ENCODE measurements at regions not wholly inside any gene's neighbourhood (a gene's known extent, or its start where the extent isn't known, plus 50 kb on each side); places are given as distances from the start of the nearest gene placed in this dataset.

- H3K9me1 ChIP-seq (ENCODE audit: control insufficient read depth, extremely low read depth, insufficient read depth, low read length), result no peaks in the 10 kb centered on the region
- H2AFZ ChIP-seq (ENCODE audit: control insufficient read depth, low read length), result no peak overlapping the region
- H3K27ac ChIP-seq (ENCODE audit: control insufficient read depth, insufficient read depth, low read length), result no peak overlapping the region
- H3K9me3 ChIP-seq (ENCODE audit: control insufficient read depth, low read depth, low read length), result peaks cover 2% of the 10 kb centered on the region
- TF ChIP-seq EZH2 (IDR thresholded peaks at IDR 0.05; ENCODE audit: low read length) (no peak), CTCF (optimal IDR thresholded peaks at IDR 0.05 in 1 of 3, IDR thresholded peaks at IDR 0.05 in 1 of 3, conservative IDR thresholded peaks at IDR 0.05 in 1 of 3; ENCODE audit: extremely low read depth in 1 of 3, insufficient read depth in 2 of 3, low read length in 3 of 3) (no peak)
- no peak for DNase-seq (ENCODE audit: low read depth, low spot score)
- no peak overlapping the region for H3K4me2 ChIP-seq (ENCODE audit: control insufficient read depth, extremely low read depth, insufficient read depth, low read depth, low read length)
- dilution Hi-C loops (cut with MboI; ENCODE audit: extremely low pct_ligation_motif_present, low sequenced_read_pairs), result no loop called here
- no peaks in the 10 kb centered on the region for H3K4me1 ChIP-seq (ENCODE audit: control insufficient read depth, extremely low read depth, insufficient read depth, low read length)
- no peak overlapping the region for H3K4me3 ChIP-seq (ENCODE audit: control insufficient read depth in 2 of 3, extremely low read depth in 1 of 3, insufficient read depth in 2 of 3, low read depth in 1 of 3, low read length in 3 of 3)
- no peaks in the 10 kb centered on the region for H3K27me3 ChIP-seq (ENCODE audit: control insufficient read depth, extremely low read depth, insufficient read depth, low read length)
- no peaks in the 10 kb centered on the region for H3K79me2 ChIP-seq (ENCODE audit: control insufficient read depth, insufficient read depth, low read length)
- FAIRE-seq, result no peak
- no peaks in the 10 kb centered on the region for H3K36me3 ChIP-seq (ENCODE audit: control insufficient read depth in 2 of 2, extremely low read depth in 1 of 2, insufficient read depth in 2 of 2, low read length in 2 of 2)
- H3K9ac ChIP-seq (ENCODE audit: control insufficient read depth, extremely low read depth, insufficient read depth, low read length), result no peak overlapping the region
- H4K20me1 ChIP-seq (ENCODE audit: control insufficient read depth, extremely low read depth, insufficient read depth, low read length), result no peaks in the 10 kb centered on the region
Measured at GRCh38 chr7:125828153-125828700, 898.6 kb upstream of the POT1 start.

- dilution Hi-C loops (cut with MboI; ENCODE audit: extremely low pct_ligation_motif_present, low sequenced_read_pairs), result no loop called here
- FAIRE-seq (no peak), DNase-seq (ENCODE audit: low read depth, low spot score) (no peak)
Measured at GRCh38 chr7:125823538-125823937, 893.9 kb upstream of the POT1 start.

More at GRCh38 chr7:125823538-125823937, 893.9 kb upstream of the POT1 start:
- no peaks in the 10 kb centered on the region for H3K79me2 ChIP-seq (ENCODE audit: control insufficient read depth, insufficient read depth, low read length)
- H2AFZ ChIP-seq (ENCODE audit: control insufficient read depth, low read length), result no peak overlapping the region
- H3K4me1 ChIP-seq (ENCODE audit: control insufficient read depth, extremely low read depth, insufficient read depth, low read length), result no peaks in the 10 kb centered on the region
- H3K4me3 ChIP-seq (ENCODE audit: control insufficient read depth in 2 of 3, extremely low read depth in 1 of 3, insufficient read depth in 2 of 3, low read depth in 1 of 3, low read length in 3 of 3), result no peak overlapping the region
- no peaks in the 10 kb centered on the region for H3K27me3 ChIP-seq (ENCODE audit: control insufficient read depth, extremely low read depth, insufficient read depth, low read length)
- no peak for TF ChIP-seq EZH2 (IDR thresholded peaks at IDR 0.05; ENCODE audit: low read length)
- no peak for TF ChIP-seq CTCF (optimal IDR thresholded peaks at IDR 0.05 in 1 of 3, IDR thresholded peaks at IDR 0.05 in 1 of 3, conservative IDR thresholded peaks at IDR 0.05 in 1 of 3; ENCODE audit: extremely low read depth in 1 of 3, insufficient read depth in 2 of 3, low read length in 3 of 3)
- no peaks in the 10 kb centered on the region for H3K9me1 ChIP-seq (ENCODE audit: control insufficient read depth, extremely low read depth, insufficient read depth, low read length)
- no peak overlapping the region for H3K9ac ChIP-seq (ENCODE audit: control insufficient read depth, extremely low read depth, insufficient read depth, low read length)
- no peaks in the 10 kb centered on the region for H3K9me3 ChIP-seq (ENCODE audit: control insufficient read depth, low read depth, low read length)
- no peaks in the 10 kb centered on the region for H3K36me3 ChIP-seq (ENCODE audit: control insufficient read depth in 2 of 2, extremely low read depth in 1 of 2, insufficient read depth in 2 of 2, low read length in 2 of 2)
- H3K4me2 ChIP-seq (ENCODE audit: control insufficient read depth, extremely low read depth, insufficient read depth, low read depth, low read length), result no peak overlapping the region
- no peaks in the 10 kb centered on the region for H4K20me1 ChIP-seq (ENCODE audit: control insufficient read depth, extremely low read depth, insufficient read depth, low read length)
- H3K27ac ChIP-seq (ENCODE audit: control insufficient read depth, insufficient read depth, low read length), result no peak overlapping the region

All from keratinocyte (primary cell).